OCI-LY7 (cell line): ENCODE measurements at regions not wholly inside any gene's neighbourhood (a gene's known extent, or its start where the extent isn't known, plus 50 kb on each side); places are given as distances from the start of the nearest gene placed in this dataset.

ENCODE experiments used
- EZH2phosphoT487 ChIP-seq: fragments of 200-600 bp; sonication (generic); IDR thresholded peaks from 2 replicates; pipeline ENCODE4 v1.6.1; 2018; ENCODE audit warnings: low read depth, borderline replicate concordance, mild to moderate bottlenecking, mixed run types, antibody characterized with exemption, low read length, moderate library complexity, mixed read lengths
- TF ChIP-seq, protein P1 (sequence below): fragments of 200-600 bp; sonication (generic); conservative IDR thresholded peaks from 2 replicates; pipeline ENCODE4 v1.5.1; 2014; ENCODE audit warnings: mild to moderate bottlenecking, antibody characterized with exemption, low read length, moderate library complexity, mixed read lengths

- TF ChIP-seq, protein P1, sequence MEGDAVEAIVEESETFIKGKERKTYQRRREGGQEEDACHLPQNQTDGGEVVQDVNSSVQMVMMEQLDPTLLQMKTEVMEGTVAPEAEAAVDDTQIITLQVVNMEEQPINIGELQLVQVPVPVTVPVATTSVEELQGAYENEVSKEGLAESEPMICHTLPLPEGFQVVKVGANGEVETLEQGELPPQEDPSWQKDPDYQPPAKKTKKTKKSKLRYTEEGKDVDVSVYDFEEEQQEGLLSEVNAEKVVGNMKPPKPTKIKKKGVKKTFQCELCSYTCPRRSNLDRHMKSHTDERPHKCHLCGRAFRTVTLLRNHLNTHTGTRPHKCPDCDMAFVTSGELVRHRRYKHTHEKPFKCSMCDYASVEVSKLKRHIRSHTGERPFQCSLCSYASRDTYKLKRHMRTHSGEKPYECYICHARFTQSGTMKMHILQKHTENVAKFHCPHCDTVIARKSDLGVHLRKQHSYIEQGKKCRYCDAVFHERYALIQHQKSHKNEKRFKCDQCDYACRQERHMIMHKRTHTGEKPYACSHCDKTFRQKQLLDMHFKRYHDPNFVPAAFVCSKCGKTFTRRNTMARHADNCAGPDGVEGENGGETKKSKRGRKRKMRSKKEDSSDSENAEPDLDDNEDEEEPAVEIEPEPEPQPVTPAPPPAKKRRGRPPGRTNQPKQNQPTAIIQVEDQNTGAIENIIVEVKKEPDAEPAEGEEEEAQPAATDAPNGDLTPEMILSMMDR: no peak
- TF ChIP-seq EZH2phosphoT487: no peak
Observed at GRCh38 chr13:57553932-57554331, 77.6 kb upstream of the PCDH17 start.
